Keratinocyte (primary cell): ENCODE measurements at regions not wholly inside any gene's neighbourhood (a gene's known extent, or its start where the extent isn't known, plus 50 kb on each side); places are given as distances from the start of the nearest gene placed in this dataset.

Experiments used
- CTCF ChIP-seq, 3 experiments: IDR thresholded peaks in 1 of 3; conservative IDR thresholded peaks in 1 of 3; optimal IDR thresholded peaks in 1 of 3; 2 replicates in 2 of 3; 3 replicates in 1 of 3; pipeline versions ENCODE3 to v1.5.1; 2011; ENCODE audit warnings: low read length in 3 of 3, mild to moderate bottlenecking in 3 of 3, moderate library complexity in 2 of 3, control low read depth in 1 of 3, inconsistent platforms in 1 of 3; ENCODE audit not compliant: insufficient read depth in 2 of 3; ENCODE audit errors: extremely low read depth in 1 of 3
- EZH2 ChIP-seq: IDR thresholded peaks from one replicate; pipeline ENCODE4 v1.6.1; 2012; ENCODE audit warnings: inconsistent platforms, mild to moderate bottlenecking, low read length, moderate library complexity

- no peak for TF ChIP-seq CTCF (optimal IDR thresholded peaks at IDR 0.05 in 1 of 3, IDR thresholded peaks at IDR 0.05 in 1 of 3, conservative IDR thresholded peaks at IDR 0.05 in 1 of 3; ENCODE audit: extremely low read depth in 1 of 3, insufficient read depth in 2 of 3, low read length in 3 of 3)
- TF ChIP-seq EZH2: no peak
Observed at GRCh38 chr18:41553716-41554115, 401.3 kb upstream of the PIK3C3 start.
